ENCODE measurements at regions not wholly inside any gene's neighbourhood (a gene's known extent, or its start where the extent isn't known, plus 50 kb on each side); places are given as distances from the start of the nearest gene placed in this dataset.
A peak's percentile ranks its signal among the peaks of the same experiment; 100 is the strongest.

DNA sequence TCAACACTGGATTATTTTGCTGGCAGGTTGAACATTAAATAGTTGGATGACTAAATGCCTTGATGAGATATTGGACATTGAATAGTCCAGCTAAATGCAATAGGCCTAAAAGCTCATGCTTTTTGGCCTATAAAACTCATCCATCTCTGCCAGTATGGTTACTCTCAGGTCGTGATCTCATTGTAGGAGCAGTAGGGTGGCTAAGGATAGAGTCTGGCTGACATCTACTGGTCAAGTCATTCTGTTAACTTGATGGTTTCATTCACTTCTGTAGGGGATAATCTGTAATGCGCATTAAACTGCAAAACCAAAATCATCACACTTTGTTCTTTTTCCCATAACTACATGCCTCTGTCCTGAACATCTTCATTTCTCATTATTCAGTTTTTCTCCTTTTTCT, 227.0 kb downstream of the DKK2 start:
- DNase-seq (ENCODE audit: low read depth, low spot score): no peak
- no peak overlapping the region for H3K4me3 ChIP-seq (ENCODE audit: low read depth, low read length)
- POLR2A ChIA-PET: no interaction called here
- TF ChIP-seq, protein P1, sequence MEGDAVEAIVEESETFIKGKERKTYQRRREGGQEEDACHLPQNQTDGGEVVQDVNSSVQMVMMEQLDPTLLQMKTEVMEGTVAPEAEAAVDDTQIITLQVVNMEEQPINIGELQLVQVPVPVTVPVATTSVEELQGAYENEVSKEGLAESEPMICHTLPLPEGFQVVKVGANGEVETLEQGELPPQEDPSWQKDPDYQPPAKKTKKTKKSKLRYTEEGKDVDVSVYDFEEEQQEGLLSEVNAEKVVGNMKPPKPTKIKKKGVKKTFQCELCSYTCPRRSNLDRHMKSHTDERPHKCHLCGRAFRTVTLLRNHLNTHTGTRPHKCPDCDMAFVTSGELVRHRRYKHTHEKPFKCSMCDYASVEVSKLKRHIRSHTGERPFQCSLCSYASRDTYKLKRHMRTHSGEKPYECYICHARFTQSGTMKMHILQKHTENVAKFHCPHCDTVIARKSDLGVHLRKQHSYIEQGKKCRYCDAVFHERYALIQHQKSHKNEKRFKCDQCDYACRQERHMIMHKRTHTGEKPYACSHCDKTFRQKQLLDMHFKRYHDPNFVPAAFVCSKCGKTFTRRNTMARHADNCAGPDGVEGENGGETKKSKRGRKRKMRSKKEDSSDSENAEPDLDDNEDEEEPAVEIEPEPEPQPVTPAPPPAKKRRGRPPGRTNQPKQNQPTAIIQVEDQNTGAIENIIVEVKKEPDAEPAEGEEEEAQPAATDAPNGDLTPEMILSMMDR (IDR thresholded peaks at IDR 0.05; ENCODE audit: insufficient read depth, low read length, missing control alignments): peak; percentile 43
- CTCF ChIA-PET: interaction anchor here (0.6 to 8.1 kb wide), 30 partner anchors 9 to 543 kb away, joined by 3 to 59 read pairs (median 3); partner anchors contain the start of gene GIMD1

DNA sequence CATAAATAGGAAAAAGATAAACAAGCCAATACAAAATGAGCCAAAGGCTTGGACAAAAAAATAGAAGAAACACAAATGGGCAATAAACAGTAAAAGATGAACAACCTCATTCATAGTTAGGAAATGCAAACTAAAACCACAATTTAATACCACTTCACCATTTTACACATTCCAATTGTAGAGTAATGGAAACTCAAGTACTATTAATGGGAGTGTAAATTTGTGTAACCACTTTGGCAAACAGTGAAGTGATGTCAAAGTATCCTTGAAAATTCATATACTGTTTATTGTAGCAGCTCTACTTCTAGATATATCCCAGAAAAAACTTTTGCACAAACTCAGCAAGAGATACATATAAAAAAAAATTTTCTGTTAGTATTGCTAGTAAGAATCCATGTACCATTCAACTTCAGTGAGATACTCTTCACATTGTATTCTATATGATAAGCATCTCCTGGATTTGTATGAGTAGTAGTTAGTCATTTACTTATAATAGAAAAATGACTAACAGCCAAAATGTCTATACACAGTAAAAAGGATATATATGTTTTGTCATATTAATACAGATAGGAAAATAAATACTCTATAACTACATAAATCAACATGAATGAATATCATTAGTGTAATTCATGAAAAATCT, 229.8 kb downstream of the DKK2 start:
- TF ChIP-seq, protein P1 (IDR thresholded peaks at IDR 0.05; ENCODE audit: insufficient read depth, low read length, missing control alignments): no peak
- ChIA-PET CTCF (interaction anchor here (0.9 to 8.1 kb wide), 5 partner anchors 11 to 478 kb away, joined by 3 to 59 read pairs (median 8); partner anchors contain the start of gene GIMD1), POLR2A (no interaction called here)
- no peak for DNase-seq (ENCODE audit: low read depth, low spot score)
- H3K4me3 ChIP-seq (ENCODE audit: low read depth, low read length): no peak overlapping the region

DNA sequence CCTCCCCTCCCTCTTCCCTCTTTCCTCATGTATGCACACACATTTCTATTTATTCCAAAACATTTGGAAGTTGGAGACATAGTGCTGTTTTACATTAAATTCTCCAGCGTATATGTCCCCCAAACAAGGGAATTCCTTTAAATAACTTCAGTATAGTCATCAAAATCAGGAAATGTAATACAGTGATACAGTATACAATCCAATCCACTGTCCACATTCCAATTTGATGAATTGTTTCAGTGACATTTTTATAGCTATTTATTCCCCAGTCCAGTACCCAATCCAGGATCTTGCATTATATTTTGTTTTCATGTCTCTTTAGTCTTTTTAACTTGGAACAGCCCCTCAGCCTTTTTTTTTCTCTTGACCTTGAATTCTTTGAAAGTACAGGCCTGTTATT, 233.0 kb downstream of the DKK2 start:
- no peak for DNase-seq (ENCODE audit: low read depth, low spot score)
- TF ChIP-seq, protein P1 (IDR thresholded peaks at IDR 0.05; ENCODE audit: insufficient read depth, low read length, missing control alignments): no peak
- H3K4me3 ChIP-seq (ENCODE audit: low read depth, low read length): no peak overlapping the region
- POLR2A ChIA-PET: no interaction called here
- CTCF ChIA-PET: interaction anchor here (2.8 kb wide), 1 partner anchor 433 kb away, joined by 9 read pairs; no protein-coding TSS in a partner anchor

DNA sequence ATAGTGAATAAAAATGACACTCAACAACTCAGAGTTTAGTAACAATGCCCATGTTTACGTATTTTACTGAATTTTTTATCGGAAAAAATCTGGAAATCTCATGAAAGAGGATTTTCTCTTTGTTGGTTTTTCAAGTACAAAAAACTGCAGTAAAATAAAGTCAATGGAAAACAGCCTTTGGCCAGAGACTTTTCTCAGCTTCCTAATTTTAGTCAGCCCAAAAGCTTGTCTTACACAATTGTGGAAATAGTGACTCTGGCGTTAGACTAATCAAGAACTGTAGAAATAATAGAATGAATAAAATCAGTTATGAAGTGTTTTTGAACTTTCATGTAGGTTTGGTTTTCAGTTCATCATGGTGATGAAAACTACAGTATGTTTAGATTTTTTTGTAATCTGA, 234.7 kb downstream of the DKK2 start:
- TF ChIP-seq, protein P1 (IDR thresholded peaks at IDR 0.05; ENCODE audit: insufficient read depth, low read length, missing control alignments): no peak
- H3K4me3 ChIP-seq (ENCODE audit: low read depth, low read length): no peak overlapping the region
- ChIA-PET POLR2A (no interaction called here), CTCF (interaction anchor here (0.6 kb wide), 1 partner anchor 9 kb away, joined by 3 read pairs; no protein-coding TSS in a partner anchor)
- no peak for DNase-seq (ENCODE audit: low read depth, low spot score)

DNA sequence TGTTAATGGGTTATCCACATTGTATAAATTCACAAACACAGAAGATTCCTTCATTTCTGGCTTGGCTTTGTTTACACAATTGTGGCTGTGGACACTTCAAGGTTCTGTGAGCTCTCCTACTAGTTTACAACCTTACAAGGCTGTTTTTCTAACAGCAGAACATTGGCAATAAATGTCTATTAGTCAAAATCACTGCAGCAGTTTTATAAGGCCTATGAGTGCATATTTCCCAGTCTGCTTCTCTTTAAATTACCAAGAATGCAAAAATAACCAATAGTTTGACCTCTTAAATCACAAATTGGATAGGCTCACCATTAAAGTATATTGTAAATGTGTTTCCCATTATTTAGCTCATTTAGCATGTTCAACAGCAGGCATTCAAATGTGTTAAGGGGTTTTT, 239.2 kb downstream of the DKK2 start:
- DNase-seq (ENCODE audit: low read depth, low spot score): no peak
- TF ChIP-seq, protein P1 (IDR thresholded peaks at IDR 0.05; ENCODE audit: insufficient read depth, low read length, missing control alignments): no peak
- ChIA-PET POLR2A (no interaction called here), CTCF (interaction anchor here (0.7 to 1.2 kb wide), 3 partner anchors 21 to 428 kb away, joined by 3 read pairs; no protein-coding TSS in a partner anchor)
- no peak overlapping the region for H3K4me3 ChIP-seq (ENCODE audit: low read depth, low read length)

DNA sequence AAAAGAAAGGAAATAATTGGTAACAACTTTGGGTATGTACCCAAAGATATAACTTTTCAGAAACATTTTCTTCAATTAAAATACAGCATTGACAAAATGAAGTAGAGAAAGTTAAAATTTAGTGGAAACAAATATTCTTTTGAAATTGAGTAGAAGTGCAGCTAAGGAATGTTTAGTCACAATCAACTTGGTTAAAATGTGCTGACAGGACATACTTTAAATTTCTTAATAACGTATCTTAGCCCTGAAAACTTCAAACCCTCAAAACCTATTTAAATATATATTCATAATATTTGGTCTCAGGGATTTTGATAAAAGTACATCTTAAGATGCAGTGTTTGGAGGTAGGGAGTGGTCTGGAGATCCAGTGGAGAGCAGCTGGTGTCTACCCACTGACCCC, 240.8 kb downstream of the DKK2 start:
- CTCF ChIA-PET: no interaction called here
- H3K4me3 ChIP-seq (ENCODE audit: low read depth, low read length): no peak overlapping the region
- TF ChIP-seq, protein P1 (IDR thresholded peaks at IDR 0.05; ENCODE audit: insufficient read depth, low read length, missing control alignments): no peak
- DNase-seq (ENCODE audit: low read depth, low spot score): no peak
- POLR2A ChIA-PET: no interaction called here
